ENCODE measurements at regions not wholly inside any gene's neighbourhood (a gene's known extent, or its start where the extent isn't known, plus 50 kb on each side); places are given as distances from the start of the nearest gene placed in this dataset.
"Not testable (repeated sequence)": the region's sequence is repeated elsewhere in the genome, so short reads cannot be mapped to it uniquely, and the experiment has no call there.

- no peak overlapping the region for H3K27ac Mint-ChIP-seq
- TF ChIP-seq, protein P1, sequence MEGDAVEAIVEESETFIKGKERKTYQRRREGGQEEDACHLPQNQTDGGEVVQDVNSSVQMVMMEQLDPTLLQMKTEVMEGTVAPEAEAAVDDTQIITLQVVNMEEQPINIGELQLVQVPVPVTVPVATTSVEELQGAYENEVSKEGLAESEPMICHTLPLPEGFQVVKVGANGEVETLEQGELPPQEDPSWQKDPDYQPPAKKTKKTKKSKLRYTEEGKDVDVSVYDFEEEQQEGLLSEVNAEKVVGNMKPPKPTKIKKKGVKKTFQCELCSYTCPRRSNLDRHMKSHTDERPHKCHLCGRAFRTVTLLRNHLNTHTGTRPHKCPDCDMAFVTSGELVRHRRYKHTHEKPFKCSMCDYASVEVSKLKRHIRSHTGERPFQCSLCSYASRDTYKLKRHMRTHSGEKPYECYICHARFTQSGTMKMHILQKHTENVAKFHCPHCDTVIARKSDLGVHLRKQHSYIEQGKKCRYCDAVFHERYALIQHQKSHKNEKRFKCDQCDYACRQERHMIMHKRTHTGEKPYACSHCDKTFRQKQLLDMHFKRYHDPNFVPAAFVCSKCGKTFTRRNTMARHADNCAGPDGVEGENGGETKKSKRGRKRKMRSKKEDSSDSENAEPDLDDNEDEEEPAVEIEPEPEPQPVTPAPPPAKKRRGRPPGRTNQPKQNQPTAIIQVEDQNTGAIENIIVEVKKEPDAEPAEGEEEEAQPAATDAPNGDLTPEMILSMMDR (IDR thresholded peaks at IDR 0.05; ENCODE audit: unreplicated experiment in 3 of 3): no peak
- H3K27me3 Mint-ChIP-seq (ENCODE audit: low read depth): no peaks in the 10 kb centered on the region
- H3K9me3 Mint-ChIP-seq: no peaks in the 10 kb centered on the region
- no peaks in the 10 kb centered on the region for H3K36me3 Mint-ChIP-seq (ENCODE audit: low read depth)
- no peaks in the 10 kb centered on the region for H3K4me1 Mint-ChIP-seq
- no peak overlapping the region for H3K4me3 Mint-ChIP-seq
Observed at GRCh38 chr5:97501286-97501964, 318.4 kb upstream of the RIOK2 start.

- no peaks in the 10 kb centered on the region for H3K36me3 Mint-ChIP-seq (ENCODE audit: low read depth)
- H3K27ac Mint-ChIP-seq: no peak overlapping the region
- no peak overlapping the region for H3K4me3 Mint-ChIP-seq
- no peaks in the 10 kb centered on the region for H3K9me3 Mint-ChIP-seq
- H3K27me3 Mint-ChIP-seq (ENCODE audit: low read depth): no peaks in the 10 kb centered on the region
- H3K4me1 Mint-ChIP-seq: no peaks in the 10 kb centered on the region
- TF ChIP-seq, protein P1 (IDR thresholded peaks at IDR 0.05; ENCODE audit: unreplicated experiment in 3 of 3): no peak
Observed at GRCh38 chr5:97501965-97502305, 318.9 kb upstream of the RIOK2 start.

- Mint-ChIP-seq H3K36me3 (ENCODE audit: low read depth) (no peaks in the 10 kb centered on the region), H3K4me3 (no peak overlapping the region), H3K27me3 (ENCODE audit: low read depth) (no peaks in the 10 kb centered on the region), H3K27ac (no peak overlapping the region), H3K4me1 (no peaks in the 10 kb centered on the region), H3K9me3 (peaks cover 2% of the 10 kb centered on the region)
- TF ChIP-seq, protein P1 (IDR thresholded peaks at IDR 0.05; ENCODE audit: unreplicated experiment in 3 of 3): no peak
Observed at GRCh38 chr5:97508864-97509263, 325.8 kb upstream of the RIOK2 start.

- not testable (repeated sequence) for H3K27ac Mint-ChIP-seq; H3K4me3 Mint-ChIP-seq; H3K4me1 Mint-ChIP-seq; H3K36me3 Mint-ChIP-seq (ENCODE audit: low read depth); H3K27me3 Mint-ChIP-seq (ENCODE audit: low read depth); H3K9me3 Mint-ChIP-seq
Observed at GRCh38 chr5:97519565-97519964, 336.5 kb upstream of the RIOK2 start.

GRCh38 chr5:97523336-97523735 is 340.3 kb upstream of the RIOK2 start:
- H3K9me3 Mint-ChIP-seq; H3K4me3 Mint-ChIP-seq; H3K27me3 Mint-ChIP-seq (ENCODE audit: low read depth); H3K36me3 Mint-ChIP-seq (ENCODE audit: low read depth); H3K27ac Mint-ChIP-seq; H3K4me1 Mint-ChIP-seq: not testable (repeated sequence)

GRCh38 chr5:97525780-97526179 is 342.7 kb upstream of the RIOK2 start:
- H3K9me3 Mint-ChIP-seq: peaks cover 2% of the 10 kb centered on the region
- no peaks in the 10 kb centered on the region for H3K27me3 Mint-ChIP-seq (ENCODE audit: low read depth)
- peaks cover 20% of the 10 kb centered on the region for H3K4me1 Mint-ChIP-seq
- H3K4me3 Mint-ChIP-seq: no peak overlapping the region
- TF ChIP-seq, protein P1 (IDR thresholded peaks at IDR 0.05; ENCODE audit: unreplicated experiment in 3 of 3): no peak
- no peaks in the 10 kb centered on the region for H3K36me3 Mint-ChIP-seq (ENCODE audit: low read depth)
- no peak overlapping the region for H3K27ac Mint-ChIP-seq

- no peak overlapping the region for H3K4me3 Mint-ChIP-seq
- H3K9me3 Mint-ChIP-seq: peaks cover 2% of the 10 kb centered on the region
- H3K4me1 Mint-ChIP-seq: peaks cover 20% of the 10 kb centered on the region
- TF ChIP-seq, protein P1 (IDR thresholded peaks at IDR 0.05; ENCODE audit: unreplicated experiment in 3 of 3): no peak
- H3K36me3 Mint-ChIP-seq (ENCODE audit: low read depth): no peaks in the 10 kb centered on the region
- no peak overlapping the region for H3K27ac Mint-ChIP-seq
- H3K27me3 Mint-ChIP-seq (ENCODE audit: low read depth): no peaks in the 10 kb centered on the region
Observed at GRCh38 chr5:97528941-97529340, 345.9 kb upstream of the RIOK2 start.
